Common myeloid progenitor, CD34-positive (primary cell): ENCODE measurements at regions not wholly inside any gene's neighbourhood (a gene's known extent, or its start where the extent isn't known, plus 50 kb on each side); places are given as distances from the start of the nearest gene placed in this dataset.

Experiments used
- CTCF ChIA-PET: fragments of 350-600 bp; sonication (Branson Sonifier 250); formaldehyde crosslinking; loops from one replicate; lab custom pipeline; 2021; ENCODE audit warnings: antibody characterized with exemption; lab: Charles Lee
- POLR2A ChIA-PET: fragments of 350-600 bp; sonication (Branson Sonifier 250); formaldehyde crosslinking; loops from one replicate; lab custom pipeline; 2021; ENCODE audit warnings: antibody characterized with exemption; lab: Charles Lee
- DNase-seq, 3 donors: peaks; one replicate each; pipeline versions ENCODE4 v3.0.0 to v3.0.0-alpha.2; 2013
- H3K27ac ChIP-seq, 2 experiments: 1 replicate in 1 of 2; 2 replicates in 1 of 2; pipeline ENCODE4 v1.7.0; 2013; ENCODE audit warnings: inconsistent platforms in 2 of 2, low read length in 2 of 2, mild to moderate bottlenecking in 2 of 2, low read depth in 1 of 2, moderate library complexity in 1 of 2; ENCODE audit not compliant: severe bottlenecking in 2 of 2, insufficient read depth in 1 of 2, poor library complexity in 1 of 2
- H3K27me3 ChIP-seq, 5 experiments: replicated peaks in 2 of 5; 1 replicate in 3 of 5; 2 replicates in 2 of 5; pipeline versions ENCODE4 v1.6.1 to v1.7.0; 2013; ENCODE audit warnings: low read length in 4 of 5, mild to moderate bottlenecking in 2 of 5, moderate library complexity in 2 of 5, inconsistent platforms in 1 of 5; ENCODE audit not compliant: insufficient read depth in 5 of 5, control insufficient read depth in 4 of 5
- H3K36me3 ChIP-seq, 4 experiments: 1 replicate in 2 of 4; 2 replicates in 2 of 4; pipeline versions ENCODE4 v1.6.1 to v1.7.0; 2013; ENCODE audit warnings: low read length in 3 of 4, control low read depth in 1 of 4, mild to moderate bottlenecking in 1 of 4; ENCODE audit not compliant: control insufficient read depth in 4 of 4, insufficient read depth in 4 of 4
- H3K4me1 ChIP-seq, 4 experiments: 1 replicate in 3 of 4; 2 replicates in 1 of 4; pipeline versions ENCODE4 v1.6.1 to v1.7.1; 2013; ENCODE audit warnings: low read length in 3 of 4, mild to moderate bottlenecking in 3 of 4, control low read depth in 1 of 4, inconsistent platforms in 1 of 4, moderate library complexity in 1 of 4; ENCODE audit not compliant: control insufficient read depth in 4 of 4, insufficient read depth in 4 of 4; ENCODE audit errors: control extremely low read depth in 1 of 4
- H3K4me3 ChIP-seq, 7 experiments: 1 replicate in 4 of 7; 2 replicates in 3 of 7; pipeline versions ENCODE4 v1.5.1 to v1.7.0; 2013; ENCODE audit warnings: mild to moderate bottlenecking in 7 of 7, low read length in 6 of 7, moderate library complexity in 6 of 7, inconsistent platforms in 2 of 7, low read depth in 2 of 7, control low read depth in 1 of 7; ENCODE audit not compliant: insufficient read depth in 4 of 7, control insufficient read depth in 1 of 7; ENCODE audit errors: extremely low read depth in 1 of 7
- H3K9me3 ChIP-seq, 5 experiments: 1 replicate in 4 of 5; 2 replicates in 1 of 5; pipeline versions ENCODE4 v1.6.1 to v1.7.1; 2013; ENCODE audit warnings: low read length in 4 of 5, mild to moderate bottlenecking in 2 of 5, inconsistent platforms in 1 of 5, low read depth in 1 of 5, moderate library complexity in 1 of 5; ENCODE audit not compliant: control insufficient read depth in 4 of 5, insufficient read depth in 2 of 5; ENCODE audit errors: control extremely low read depth in 1 of 5
- WGBS: methylation state at CpG from one replicate; pipeline ENCODE4 v1.1.5; 2013; ENCODE audit not compliant: insufficient coverage; 5-methylcytosine and 5-hydroxymethylcytosine counted together

DNA sequence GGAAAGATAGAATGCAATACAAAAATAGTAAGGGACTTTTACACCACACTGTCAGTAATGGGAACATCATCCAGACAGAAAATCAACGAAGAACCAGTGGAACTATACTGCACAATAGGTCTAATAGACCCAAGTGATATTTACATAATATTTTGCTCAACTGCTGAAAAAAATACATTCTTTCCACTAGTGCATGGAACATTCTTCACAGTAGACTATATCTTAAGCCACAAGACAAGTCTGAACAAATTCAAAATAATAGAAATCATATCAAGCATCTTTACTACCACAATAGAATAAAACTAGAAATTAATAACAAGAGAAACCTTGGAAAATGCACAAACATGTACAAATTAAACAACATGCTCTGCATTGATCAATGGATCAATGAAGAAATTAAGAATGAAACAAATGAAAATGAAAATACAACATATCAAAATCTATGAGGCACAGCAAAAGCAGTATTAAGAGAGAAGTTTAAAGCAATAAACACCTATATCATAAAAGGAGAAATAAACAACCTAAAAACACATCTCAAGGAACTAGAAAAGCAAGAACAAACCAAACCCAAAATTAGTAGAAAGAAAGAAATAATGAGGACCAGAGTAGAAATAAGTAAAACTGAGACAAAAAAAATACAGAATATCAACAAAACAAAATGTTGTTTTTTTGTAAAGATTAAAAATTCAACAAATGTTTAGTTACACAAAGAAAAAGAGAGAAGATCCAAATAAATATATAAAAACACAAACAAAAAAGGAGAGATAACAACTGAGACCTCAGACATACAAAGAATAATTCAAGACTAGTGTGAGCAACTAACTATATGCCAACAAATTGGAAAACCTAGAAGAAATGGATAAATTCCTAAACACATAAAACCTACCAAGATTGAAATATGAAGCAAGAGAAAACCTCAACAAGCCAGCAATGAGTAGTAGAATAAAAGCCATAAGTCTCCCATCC lies 51.5 kb upstream of the ANTXR2 start:
- Histone ChIP-seq H3K9me3 (peaks cover 0 to 2% (median 0%) of the 10 kb centered on the region in 5 experiments), H3K4me3 (peak overlapping the region in 1 of 7 experiments; percentile 29), H3K27me3 (no peaks in the 10 kb centered on the region), H3K27ac (peak overlapping the region; percentile 81 to 92), H3K36me3 (no peaks in the 10 kb centered on the region), H3K4me1 (peaks cover 6 to 36% (median 28%) of the 10 kb centered on the region in 4 experiments)
- ChIA-PET POLR2A (no interaction called here), CTCF (interaction anchor here (0.8 to 7.6 kb wide), 18 partner anchors 8 to 270 kb away, joined by 3 to 91 read pairs (median 6); partner anchors contain the start of gene ANTXR2)
- 100% methylated on average over 1 of the region's 1 CpG for whole genome bisulfite sequencing
- DNase-seq: no peak
